ENCODE measurements at regions not wholly inside any gene's neighbourhood (a gene's known extent, or its start where the extent isn't known, plus 50 kb on each side); places are given as distances from the start of the nearest gene placed in this dataset.

GRCh38 chr2:12256206-12256605, 460.5 kb upstream of the TRIB2 start:
- no peak for DNase-seq (ENCODE audit: low spot score)

- no peak for DNase-seq (ENCODE audit: low spot score)
Observed at GRCh38 chr2:12257476-12257875, 459.3 kb upstream of the TRIB2 start.

- DNase-seq (ENCODE audit: low spot score) = no peak
Observed at GRCh38 chr2:12259493-12259892, 457.2 kb upstream of the TRIB2 start.

- DNase-seq (ENCODE audit: low spot score) = no peak
Observed at GRCh38 chr2:12261986-12262680, 454.6 kb upstream of the TRIB2 start.

GRCh38 chr2:12262681-12263436, 453.9 kb upstream of the TRIB2 start:
- no peak for DNase-seq (ENCODE audit: low spot score)

GRCh38 chr2:12263730-12264129, 453.0 kb upstream of the TRIB2 start:
- DNase-seq (ENCODE audit: low spot score) = no peak

- DNase-seq (ENCODE audit: low spot score) = no peak
Observed at GRCh38 chr2:12264146-12264545, 452.6 kb upstream of the TRIB2 start.

GRCh38 chr2:12265646-12266045, 451.1 kb upstream of the TRIB2 start:
- no peak for DNase-seq (ENCODE audit: low spot score)

GRCh38 chr2:12267042-12267441, 449.7 kb upstream of the TRIB2 start:
- DNase-seq (ENCODE audit: low spot score) = no peak

- DNase-seq (ENCODE audit: low spot score) = no peak
Observed at GRCh38 chr2:12269041-12269972, 447.4 kb upstream of the TRIB2 start.

- no peak for DNase-seq (ENCODE audit: low spot score)
Observed at GRCh38 chr2:12270876-12271588, 445.7 kb upstream of the TRIB2 start.

- DNase-seq (ENCODE audit: low spot score) = no peak
Observed at GRCh38 chr2:12271589-12271984, 445.1 kb upstream of the TRIB2 start.

GRCh38 chr2:12273111-12273510, 443.6 kb upstream of the TRIB2 start:
- DNase-seq (ENCODE audit: low spot score) = no peak

- DNase-seq (ENCODE audit: low spot score) = no peak
Observed at GRCh38 chr2:12274591-12274990, 442.1 kb upstream of the TRIB2 start.

- DNase-seq (ENCODE audit: low spot score) = no peak
Observed at GRCh38 chr2:12277241-12278034, 439.3 kb upstream of the TRIB2 start.

GRCh38 chr2:12278217-12278750, 438.5 kb upstream of the TRIB2 start:
- no peak for DNase-seq (ENCODE audit: low spot score)

- DNase-seq (ENCODE audit: low spot score) = no peak
Observed at GRCh38 chr2:12282780-12283695, 433.7 kb upstream of the TRIB2 start.

GRCh38 chr2:12284037-12284436, 432.7 kb upstream of the TRIB2 start:
- DNase-seq (ENCODE audit: low spot score) = no peak

- no peak for DNase-seq (ENCODE audit: low spot score)
Observed at GRCh38 chr2:12284487-12284886, 432.2 kb upstream of the TRIB2 start.

- DNase-seq (ENCODE audit: low spot score) = no peak
Observed at GRCh38 chr2:12286347-12286746, 430.4 kb upstream of the TRIB2 start.
